ENCODE measurements at regions not wholly inside any gene's neighbourhood (a gene's known extent, or its start where the extent isn't known, plus 50 kb on each side); places are given as distances from the start of the nearest gene placed in this dataset.

DNA sequence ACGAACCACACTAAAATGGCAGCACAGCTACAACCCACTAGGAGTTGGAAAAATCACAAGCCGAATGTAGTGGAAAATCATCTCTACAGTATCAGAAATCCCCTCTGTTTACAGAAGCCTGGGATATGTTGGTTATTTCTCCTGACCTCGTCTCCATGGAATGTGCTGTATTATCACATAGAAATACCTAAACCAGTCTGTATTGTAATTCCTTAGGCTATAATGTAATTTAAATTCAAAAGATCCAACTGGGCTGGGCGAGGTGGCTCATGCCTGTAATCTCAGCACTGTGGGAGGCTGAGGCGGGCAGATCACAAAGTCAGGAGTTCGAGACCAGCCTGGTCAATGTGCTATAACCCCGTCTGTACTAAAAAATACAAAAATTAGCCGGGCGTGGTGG is 244.8 kb upstream of the MPDZ start:
- TF ChIP-seq POLR2A (IDR thresholded peaks at IDR 0.05) (no peak), EP300 (IDR thresholded peaks at IDR 0.05) (no peak)
- TF ChIP-seq, protein P1, sequence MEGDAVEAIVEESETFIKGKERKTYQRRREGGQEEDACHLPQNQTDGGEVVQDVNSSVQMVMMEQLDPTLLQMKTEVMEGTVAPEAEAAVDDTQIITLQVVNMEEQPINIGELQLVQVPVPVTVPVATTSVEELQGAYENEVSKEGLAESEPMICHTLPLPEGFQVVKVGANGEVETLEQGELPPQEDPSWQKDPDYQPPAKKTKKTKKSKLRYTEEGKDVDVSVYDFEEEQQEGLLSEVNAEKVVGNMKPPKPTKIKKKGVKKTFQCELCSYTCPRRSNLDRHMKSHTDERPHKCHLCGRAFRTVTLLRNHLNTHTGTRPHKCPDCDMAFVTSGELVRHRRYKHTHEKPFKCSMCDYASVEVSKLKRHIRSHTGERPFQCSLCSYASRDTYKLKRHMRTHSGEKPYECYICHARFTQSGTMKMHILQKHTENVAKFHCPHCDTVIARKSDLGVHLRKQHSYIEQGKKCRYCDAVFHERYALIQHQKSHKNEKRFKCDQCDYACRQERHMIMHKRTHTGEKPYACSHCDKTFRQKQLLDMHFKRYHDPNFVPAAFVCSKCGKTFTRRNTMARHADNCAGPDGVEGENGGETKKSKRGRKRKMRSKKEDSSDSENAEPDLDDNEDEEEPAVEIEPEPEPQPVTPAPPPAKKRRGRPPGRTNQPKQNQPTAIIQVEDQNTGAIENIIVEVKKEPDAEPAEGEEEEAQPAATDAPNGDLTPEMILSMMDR (IDR thresholded peaks at IDR 0.05): no peak

Data from stomach (tissue), 4 donors.